SHP77 treated with DMSO at 0.1 percent for 48 hours (cell line): ENCODE measurements at regions not wholly inside any gene's neighbourhood (a gene's known extent, or its start where the extent isn't known, plus 50 kb on each side); places are given as distances from the start of the nearest gene placed in this dataset.

ENCODE experiments used
- DNase-seq: peaks from one replicate; lab custom pipeline; 2025; lab: John Stamatoyannopoulos, UW

GRCh38 chr6:105649192-105649591 is 246.3 kb upstream of the PREP start:
- DNase-seq = no peak

- DNase-seq = no peak
These were observed 245.4 kb upstream of the PREP start for GRCh38 chr6:105648276-105648675.

- DNase-seq = no peak
These were observed 243.5 kb upstream of the PREP start for GRCh38 chr6:105646391-105646867.

GRCh38 chr6:105645958-105646357 is 243.1 kb upstream of the PREP start:
- no peak for DNase-seq

- no peak for DNase-seq
These were observed 242.3 kb upstream of the PREP start for GRCh38 chr6:105645156-105645555.

GRCh38 chr6:105644691-105645090 is 241.8 kb upstream of the PREP start:
- no peak for DNase-seq

- no peak for DNase-seq
These were observed 241.2 kb upstream of the PREP start for GRCh38 chr6:105644073-105644489.

- no peak for DNase-seq
These were observed 239.8 kb upstream of the PREP start for GRCh38 chr6:105642708-105643107.

GRCh38 chr6:105641504-105641903 is 238.6 kb upstream of the PREP start:
- no peak for DNase-seq

GRCh38 chr6:105639124-105639523 is 236.2 kb upstream of the PREP start:
- DNase-seq = no peak

GRCh38 chr6:105633814-105634213 is 230.9 kb upstream of the PREP start:
- no peak for DNase-seq

GRCh38 chr6:105628156-105628860 is 225.4 kb upstream of the PREP start:
- no peak for DNase-seq

- no peak for DNase-seq
These were observed 223.6 kb upstream of the PREP start for GRCh38 chr6:105626295-105627158.

GRCh38 chr6:105624021-105624420 is 221.1 kb upstream of the PREP start:
- DNase-seq = no peak

GRCh38 chr6:105622226-105622625 is 219.3 kb upstream of the PREP start:
- DNase-seq = no peak

- no peak for DNase-seq
These were observed 218.8 kb upstream of the PREP start for GRCh38 chr6:105621564-105622175.

- no peak for DNase-seq
These were observed 218.0 kb upstream of the PREP start for GRCh38 chr6:105620878-105621277.

- DNase-seq = no peak
These were observed 217.3 kb upstream of the PREP start for GRCh38 chr6:105619971-105620741.

GRCh38 chr6:105618247-105618646 is 215.4 kb upstream of the PREP start:
- DNase-seq = no peak

GRCh38 chr6:105616521-105616920 is 213.6 kb upstream of the PREP start:
- DNase-seq = no peak

- DNase-seq = no peak
These were observed 208.7 kb upstream of the PREP start for GRCh38 chr6:105611606-105612005.

- no peak for DNase-seq
These were observed 206.6 kb upstream of the PREP start for GRCh38 chr6:105609375-105609991.
